ENCODE measurements at regions not wholly inside any gene's neighbourhood (a gene's known extent, or its start where the extent isn't known, plus 50 kb on each side); places are given as distances from the start of the nearest gene placed in this dataset.
"Not testable (repeated sequence)": the region's sequence is repeated elsewhere in the genome, so short reads cannot be mapped to it uniquely, and the experiment has no call there.

DNA sequence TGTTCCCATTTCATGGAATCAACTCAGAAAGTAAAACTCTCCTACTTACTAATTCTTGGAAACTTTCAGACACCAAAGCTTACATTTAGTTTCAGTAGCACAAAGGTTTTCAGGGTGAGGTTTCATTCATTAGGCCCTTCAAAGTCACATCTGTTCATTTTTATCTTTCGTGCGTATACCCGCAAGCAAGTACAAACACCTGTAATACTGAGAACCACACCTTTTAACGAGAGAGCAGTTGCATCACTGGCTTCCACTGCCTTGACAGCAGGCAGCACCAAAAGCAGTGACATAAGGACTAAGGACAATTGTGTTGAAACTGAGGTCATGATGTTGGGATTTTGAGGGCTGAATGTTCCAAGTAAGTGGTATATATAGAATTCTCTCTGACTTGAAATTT lies 60.5 kb downstream of the GOLGA6L22 start:
- not testable (repeated sequence) for DNase-seq (ENCODE audit: low read depth)

DNA sequence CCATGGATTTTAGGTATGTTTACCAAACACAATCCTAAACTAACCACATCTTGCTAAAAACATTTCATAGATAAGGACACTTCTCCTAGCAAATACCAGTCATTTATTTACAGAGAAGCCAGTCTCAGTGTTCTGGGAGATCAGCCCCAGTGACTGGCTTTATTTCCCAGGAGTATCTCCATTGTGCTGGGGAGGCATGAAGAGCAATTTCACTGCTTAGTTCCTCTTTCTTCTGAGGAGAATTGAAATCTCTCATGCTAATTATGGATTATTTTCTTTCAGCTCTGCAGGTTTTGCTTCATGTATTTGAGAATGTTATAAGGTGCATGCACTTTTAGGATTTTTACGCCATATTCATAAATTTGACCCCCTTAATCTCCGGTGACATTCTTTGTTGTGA lies 67.8 kb downstream of the GOLGA6L22 start:
- not testable (repeated sequence) for DNase-seq (ENCODE audit: low read depth)

DNA sequence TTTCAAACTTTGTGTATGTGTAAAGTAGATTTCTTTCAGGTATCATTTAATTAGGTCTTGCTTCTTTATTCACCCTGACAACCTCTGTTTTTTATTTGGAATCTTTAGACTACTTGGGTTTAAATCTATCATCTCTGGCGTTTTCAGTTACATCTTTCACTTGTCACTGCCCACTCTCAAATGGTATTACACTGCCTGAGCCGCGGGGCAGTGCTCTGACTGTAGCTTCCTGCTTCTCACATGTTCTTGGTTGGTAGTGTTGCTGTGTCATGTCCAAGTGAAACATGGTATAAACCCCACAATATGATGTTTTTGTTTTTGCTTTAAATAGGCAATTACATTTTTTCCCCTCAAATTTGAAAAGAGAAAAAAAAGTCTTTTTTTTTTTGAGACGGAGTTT lies 68.3 kb downstream of the GOLGA6L22 start:
- not testable (repeated sequence) for DNase-seq (ENCODE audit: low read depth)

DNA sequence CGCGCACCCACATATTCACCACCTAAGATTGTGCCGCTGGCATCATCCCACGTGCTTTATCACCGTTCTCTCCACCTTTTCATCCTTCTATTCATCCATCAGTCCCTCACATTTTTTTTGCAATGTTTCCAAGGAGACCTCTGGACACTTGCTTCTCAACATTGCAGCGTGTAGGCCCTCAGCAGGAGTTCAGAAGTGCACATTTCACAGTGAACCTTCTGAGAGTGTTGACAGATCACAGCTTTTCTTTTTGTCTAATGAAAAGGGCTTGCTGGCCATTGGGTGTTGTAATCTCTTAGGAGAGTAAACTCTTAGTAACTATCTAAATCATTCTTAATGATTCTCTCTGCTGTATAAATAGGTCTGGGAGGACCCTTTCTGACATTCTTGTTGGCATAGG lies 70.5 kb downstream of the GOLGA6L22 start:
- not testable (repeated sequence) for DNase-seq (ENCODE audit: low read depth)

DNA sequence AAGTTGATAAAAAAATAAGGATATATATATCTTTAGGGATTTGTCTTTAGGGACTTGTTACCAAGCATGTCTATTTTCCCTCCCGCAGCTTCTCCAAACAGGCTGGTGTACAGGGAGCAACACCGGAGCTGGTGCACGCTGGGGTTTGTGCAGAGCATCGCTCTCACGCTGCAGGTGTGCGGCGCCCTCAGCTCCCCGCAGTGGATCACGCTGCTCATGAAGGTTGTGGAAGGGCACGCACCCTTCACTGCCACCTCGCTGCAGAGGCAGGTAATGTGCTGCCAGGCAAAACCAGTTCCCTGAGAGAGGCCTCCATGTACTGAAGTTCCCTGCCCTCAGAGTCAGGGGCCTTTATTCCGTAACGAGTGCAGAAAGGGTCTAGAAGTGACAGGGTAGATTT lies 101.0 kb downstream of the GOLGA6L22 start:
- not testable (repeated sequence) for DNase-seq (ENCODE audit: low read depth)

DNA sequence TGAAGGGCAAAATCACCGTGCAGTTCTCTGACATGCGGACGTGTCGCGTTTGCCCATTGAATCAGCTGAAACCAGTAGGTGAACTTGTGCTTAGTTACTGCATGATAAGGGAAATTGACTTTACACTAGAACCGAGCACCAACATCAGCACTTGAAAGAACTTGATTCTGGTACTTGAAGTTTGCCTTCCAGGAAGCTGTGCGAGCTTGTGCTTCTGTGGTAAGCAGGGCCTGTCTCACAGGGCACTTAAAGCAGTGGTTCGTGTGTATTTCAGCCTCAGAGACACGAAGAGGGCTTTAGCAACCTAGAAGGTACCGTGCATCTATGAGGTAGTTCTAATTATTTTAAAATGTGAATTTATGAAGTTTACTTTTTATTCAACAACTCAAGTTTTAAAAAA lies 103.0 kb downstream of the GOLGA6L22 start:
- DNase-seq (ENCODE audit: low read depth): not testable (repeated sequence)

DNA sequence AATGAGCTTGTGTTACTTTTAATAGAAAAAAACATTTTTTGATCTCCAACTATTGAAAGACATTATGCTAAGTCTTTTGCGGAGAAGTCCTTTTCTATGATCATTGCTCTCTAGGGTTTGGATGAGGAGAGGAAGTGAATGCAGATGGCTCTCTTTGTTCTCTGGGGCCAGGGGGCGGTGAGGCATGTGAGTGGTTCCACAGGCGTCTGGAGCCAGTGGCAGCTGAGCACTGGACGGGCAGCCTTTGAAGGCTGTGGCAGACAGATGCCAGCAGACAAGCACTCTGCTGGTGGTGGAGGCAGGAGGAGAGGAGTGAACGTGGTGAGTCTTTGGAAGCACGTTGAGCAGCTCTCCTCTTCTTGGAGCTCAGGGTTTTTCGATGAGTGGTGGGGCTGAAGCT lies 107.8 kb downstream of the GOLGA6L22 start:
- DNase-seq (ENCODE audit: low read depth): not testable (repeated sequence)

DNA sequence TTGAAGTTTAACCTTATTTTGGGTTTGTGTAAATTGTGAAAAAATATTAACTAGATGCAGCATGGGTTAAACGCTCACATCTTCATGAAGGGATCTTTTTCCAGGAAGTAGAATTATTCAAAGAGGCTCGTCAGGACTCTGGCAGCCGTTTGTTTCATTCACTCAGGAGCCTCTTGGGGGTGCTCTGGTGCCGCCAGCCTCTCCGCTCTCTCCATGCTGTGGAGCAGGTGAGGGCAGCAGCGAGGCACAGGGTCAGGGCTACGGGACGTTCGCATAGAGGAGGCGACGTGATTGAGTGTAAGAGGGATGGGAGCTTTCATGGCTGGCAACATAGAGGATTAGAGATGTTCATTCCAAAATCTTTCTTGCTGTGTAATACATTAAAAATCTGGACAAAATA lies 110.8 kb downstream of the GOLGA6L22 start:
- DNase-seq (ENCODE audit: low read depth): not testable (repeated sequence)

DNA sequence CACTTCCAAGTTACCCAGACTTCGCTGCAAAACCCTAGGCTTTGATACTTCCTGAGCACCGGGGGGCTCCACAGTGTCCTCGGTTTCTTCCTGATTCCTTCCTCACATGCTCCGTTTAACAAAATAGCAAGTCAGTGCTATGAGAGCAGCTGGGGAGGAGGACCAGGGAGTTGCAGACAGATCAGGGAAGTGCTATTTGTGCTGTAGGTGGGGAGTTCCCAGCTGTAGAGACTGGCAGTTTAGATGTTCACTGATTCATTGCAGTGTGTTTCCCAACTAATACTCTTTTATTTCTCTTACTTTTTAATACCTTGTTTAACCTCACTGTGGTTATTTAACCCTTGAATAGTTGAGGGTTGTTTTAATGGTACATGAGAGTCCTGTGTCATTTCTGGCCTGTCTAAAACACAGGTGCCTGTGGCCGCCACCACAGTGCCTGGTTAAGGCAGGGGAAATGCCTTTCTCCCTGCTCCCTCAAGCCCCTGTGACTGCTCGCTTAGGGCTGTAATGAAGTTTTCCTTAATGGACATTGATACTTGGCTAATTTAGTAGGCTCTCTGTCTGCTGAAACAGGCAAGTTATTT lies 113.5 kb downstream of the GOLGA6L22 start:
- DNase-seq (ENCODE audit: low read depth): not testable (repeated sequence)

DNA sequence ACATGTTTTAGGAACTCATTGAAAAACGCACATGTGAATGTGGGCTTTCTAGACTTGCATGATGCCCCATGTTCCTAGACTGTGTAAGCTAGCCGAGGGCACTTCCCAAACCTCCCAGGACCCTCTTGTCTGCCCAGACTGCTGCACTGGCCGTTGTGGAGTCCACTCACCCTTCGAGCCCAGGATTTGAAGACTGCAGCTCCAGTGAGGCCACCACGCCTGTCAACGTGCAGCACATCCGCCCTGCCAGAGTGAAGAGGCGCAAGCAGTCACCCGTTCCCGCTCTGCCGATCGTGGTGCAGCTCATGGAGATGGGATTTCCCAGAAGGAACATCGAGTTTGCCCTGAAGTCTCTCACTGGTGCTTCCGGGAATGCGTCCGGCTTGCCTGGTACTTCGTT lies 114.1 kb downstream of the GOLGA6L22 start:
- not testable (repeated sequence) for DNase-seq (ENCODE audit: low read depth)

DNA sequence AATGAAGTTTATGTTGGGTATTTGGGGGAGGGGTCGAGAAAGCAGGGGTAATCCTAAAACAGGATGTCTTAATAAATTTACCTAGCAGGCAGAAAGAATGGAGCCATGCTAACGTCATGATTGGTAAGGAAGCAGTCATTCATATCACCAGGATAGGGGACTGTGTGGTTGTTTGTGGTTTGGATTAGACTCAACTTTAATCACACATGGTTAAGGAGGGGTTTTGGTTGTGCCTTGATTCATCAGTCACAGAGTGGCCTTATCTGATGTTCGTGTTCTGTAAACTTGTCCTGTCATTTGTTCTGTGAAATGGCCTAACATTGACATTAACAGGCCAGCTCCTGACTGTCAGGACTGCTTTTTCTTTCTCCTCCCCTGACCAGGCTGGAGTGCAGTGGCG lies 119.1 kb downstream of the GOLGA6L22 start:
- not testable (repeated sequence) for DNase-seq (ENCODE audit: low read depth)

DNA sequence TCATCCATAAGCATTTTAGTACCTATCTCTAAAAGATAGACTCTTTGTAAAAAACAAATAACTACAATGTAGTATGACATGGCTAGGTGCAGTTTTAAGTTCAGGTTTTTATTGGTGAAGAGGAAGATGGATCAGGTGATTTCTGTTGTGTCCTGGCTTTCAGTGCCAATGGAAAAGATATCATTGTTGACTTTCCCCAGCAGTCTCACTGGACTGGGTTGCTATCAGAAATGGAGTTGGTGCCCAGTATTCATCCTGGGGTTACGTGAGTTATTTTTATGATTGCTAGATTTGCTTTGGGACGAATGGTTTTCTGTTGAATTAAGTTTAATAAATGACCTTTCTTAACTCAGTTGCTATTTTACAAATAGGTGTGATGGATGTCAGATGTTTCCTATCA lies 120.5 kb downstream of the GOLGA6L22 start:
- DNase-seq (ENCODE audit: low read depth): not testable (repeated sequence)

DNA sequence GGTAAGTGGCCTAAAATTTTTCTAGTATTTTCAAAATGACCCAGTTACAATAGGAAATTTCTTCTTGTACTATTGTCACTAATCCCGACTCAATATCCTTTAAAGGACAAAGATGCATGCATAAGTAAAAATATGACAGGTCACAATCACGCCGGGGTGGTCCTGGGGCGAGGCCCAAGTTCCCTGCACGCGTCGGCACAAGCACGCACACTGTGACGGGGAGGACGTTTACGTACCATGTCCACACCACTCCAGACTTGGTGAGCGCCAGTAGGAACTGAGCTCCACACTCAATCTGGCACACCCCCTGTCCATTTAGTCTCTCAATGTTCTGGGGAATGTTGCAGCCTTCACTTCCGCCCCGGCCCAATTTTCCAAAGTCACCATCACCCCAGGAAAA lies 128.7 kb downstream of the GOLGA6L22 start:
- DNase-seq (ENCODE audit: low read depth): not testable (repeated sequence)

DNA sequence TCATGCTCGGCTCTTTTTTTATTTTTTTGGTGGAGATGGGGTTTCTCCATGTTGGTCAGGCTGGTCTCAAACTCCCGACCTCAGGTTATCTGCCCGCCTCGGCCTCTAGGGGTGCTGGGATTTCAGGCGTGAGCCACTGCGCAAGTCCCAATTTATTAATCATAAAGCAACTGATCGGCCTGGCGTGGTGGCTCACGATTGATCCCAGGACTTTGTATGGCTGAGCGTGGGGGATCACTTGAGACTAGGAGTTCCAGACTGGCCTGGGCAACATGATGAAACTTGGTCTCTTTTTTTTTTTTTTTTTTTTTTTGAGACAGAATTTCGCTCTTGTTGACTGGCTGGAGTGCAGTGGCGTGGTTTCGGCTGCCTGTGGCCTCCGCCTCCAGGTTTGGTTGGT lies 139.8 kb downstream of the GOLGA6L22 start:
- not testable (repeated sequence) for DNase-seq (ENCODE audit: low read depth)

DNA sequence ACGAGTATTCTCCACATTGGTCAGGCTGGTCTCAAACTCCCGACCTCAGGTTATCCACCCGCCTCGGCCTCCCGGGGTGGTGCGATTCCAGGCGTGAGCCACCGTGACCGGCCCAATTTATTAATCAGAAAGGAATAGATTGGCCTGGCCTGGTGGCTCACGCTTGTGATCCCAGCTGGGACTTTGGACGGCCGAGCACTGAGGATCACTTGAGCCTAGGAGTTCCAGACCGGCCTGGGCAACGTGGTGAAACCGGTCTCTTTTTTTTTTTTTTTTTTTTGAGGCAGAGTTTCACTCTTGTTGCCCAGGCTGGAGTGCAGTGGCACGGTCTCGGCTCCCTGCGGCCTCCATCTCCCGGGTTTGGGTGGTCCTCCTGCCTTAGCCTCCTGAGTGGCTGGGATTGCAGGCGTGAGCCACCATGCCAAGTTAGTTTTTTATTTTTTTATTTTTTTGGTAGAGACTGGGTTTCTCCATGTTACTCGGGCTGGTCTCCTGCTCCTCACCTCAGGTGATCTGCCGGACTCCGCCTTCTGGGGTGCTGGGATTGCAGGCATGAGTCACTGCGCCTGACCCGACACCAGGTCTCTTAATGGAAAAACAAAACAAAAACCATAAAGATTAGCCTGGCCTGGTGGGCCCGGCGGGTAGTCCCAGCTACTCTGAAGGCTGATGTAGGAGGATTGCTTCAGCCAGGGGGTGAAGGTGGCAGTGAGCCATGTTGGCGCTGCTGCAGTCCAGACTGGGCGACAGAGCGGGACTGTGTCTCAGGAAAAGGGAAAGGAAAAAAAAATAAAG lies 141.0 kb downstream of the GOLGA6L22 start:
- DNase-seq (ENCODE audit: low read depth): not testable (repeated sequence)

DNA sequence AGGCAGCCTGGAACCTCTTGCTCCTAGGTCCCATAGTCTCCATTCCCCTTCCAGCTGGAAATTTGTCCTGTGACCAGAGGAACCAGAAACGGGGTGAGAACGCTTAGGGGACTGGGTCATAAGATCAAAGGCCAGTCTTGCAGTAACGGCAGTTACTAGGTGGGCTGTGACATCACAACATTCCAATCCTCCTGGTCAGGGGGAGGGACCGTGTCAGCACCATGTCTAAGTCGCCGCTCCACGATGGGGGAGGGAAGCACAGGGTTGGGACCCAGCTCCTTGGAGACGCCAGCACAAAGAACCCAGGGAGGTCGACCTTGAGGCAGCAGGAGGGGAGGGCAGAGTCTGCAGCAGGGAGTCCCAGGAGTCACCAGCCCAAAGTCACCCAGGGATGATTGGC lies 158.3 kb downstream of the GOLGA6L22 start:
- DNase-seq (ENCODE audit: low read depth): not testable (repeated sequence)

DNA sequence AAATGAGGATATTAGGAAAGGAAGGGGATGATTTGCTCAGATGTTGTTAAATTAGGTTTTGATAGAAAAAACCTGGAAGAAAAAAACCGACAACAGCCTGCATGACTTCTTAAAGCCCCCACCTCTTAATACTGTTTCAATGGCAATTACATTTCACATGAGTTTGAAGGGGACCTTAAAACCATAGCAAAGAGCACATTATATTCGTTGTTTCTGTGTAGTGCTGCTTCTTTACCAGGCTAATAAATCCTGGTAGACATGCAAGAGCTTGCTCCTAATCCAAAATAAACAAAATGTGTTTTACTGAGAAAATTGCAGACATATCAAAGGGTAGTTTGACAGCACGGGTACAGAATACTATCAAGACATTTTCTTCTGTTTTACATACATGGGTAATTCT lies 154.7 kb upstream of the NIPA1 start:
- not testable (repeated sequence) for DNase-seq (ENCODE audit: low read depth)

DNA sequence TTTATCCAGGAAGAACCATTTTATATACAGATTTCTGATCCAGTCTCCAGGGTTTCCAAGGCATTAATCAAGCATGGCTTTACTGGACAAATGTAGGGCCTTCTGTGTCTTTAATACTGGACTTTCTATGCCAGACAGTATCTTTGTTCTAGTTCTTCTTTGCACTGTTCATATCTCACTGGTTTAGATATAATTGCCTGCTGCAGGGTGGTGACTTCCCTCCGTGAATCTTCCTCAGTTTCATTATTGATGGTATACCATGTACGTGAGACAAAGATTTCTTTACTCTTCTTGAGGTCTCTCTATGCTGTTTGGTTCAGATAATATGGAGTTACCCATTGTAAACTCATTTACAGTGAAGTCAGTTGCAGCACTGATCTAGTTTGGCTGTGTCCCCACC lies 146.5 kb upstream of the NIPA1 start:
- not testable (repeated sequence) for DNase-seq (ENCODE audit: low read depth)

DNA sequence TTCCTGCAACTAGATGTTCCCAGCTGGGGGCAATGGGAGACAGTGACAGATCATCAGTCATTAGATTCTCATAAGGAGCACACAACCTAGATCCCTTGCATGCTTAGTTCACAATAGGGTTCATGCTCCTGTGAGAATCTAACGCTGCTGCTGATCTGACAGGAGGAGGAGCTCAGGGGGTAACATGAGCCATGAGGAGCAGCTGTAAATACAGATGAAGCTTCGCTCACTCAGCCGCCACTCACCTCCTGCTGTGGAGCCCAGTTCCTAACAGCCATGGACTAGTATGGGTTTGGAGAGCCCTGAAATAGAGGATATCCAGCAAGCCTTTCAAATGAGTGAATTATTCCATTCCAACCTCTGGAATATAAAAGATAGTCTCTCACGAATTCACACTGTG lies 137.0 kb upstream of the NIPA1 start:
- DNase-seq (ENCODE audit: low read depth): not testable (repeated sequence)

DNA sequence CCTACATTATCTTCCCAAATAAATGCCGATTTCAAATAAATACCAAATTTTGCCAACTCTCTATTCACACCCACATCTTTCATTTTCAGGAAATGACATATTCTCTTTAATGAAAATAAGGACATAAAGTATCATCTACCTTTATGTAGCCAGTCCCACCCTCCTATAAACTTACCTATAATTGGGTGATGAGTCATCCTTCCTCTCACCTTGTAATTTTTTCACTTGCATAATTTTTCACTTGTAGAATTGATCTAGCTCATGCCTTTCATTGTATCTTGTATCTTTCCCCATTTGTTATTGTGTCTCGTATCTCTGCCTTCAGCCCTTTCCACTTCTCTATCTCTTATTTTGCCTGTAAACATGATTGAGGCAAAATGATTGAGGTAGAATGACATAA lies 135.3 kb upstream of the NIPA1 start:
- DNase-seq (ENCODE audit: low read depth): not testable (repeated sequence)

DNA sequence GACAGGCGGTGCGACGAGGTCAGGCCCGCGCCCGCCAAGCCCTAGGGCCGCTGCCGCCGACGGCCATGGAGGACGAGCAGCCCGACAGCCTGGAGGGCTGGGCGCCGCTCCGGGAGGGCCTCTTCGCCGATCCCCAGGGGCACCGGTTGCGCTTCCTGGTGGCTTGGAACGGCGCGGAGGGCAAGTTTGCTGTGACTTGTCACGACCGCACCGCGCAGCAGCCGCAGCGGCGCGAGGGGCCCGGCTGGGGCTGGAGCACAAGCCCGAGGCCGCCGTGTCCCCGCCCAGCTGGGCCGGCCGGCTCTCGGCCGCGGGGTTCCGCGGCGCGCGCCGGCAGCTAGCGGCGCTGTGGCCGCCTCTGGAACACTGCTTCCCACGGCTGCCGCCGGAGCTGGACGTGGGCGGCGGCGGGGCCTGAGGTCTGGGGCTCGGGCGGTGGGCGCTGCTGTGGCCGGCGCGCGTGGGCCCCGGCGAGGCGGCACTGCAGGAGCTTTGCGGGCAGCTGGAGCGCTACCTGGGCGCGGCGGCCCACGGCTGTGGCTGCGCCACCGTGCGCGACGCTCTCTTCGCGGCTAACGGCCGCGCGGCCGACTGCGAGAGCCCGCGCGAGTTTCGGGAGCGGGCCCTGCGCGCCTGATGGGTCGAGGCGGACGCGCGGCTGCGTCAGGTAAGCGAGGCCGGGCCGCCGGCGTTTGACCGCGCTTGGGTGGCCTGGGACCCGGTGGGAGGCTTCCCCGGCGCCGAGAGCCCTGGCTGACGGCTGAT lies 122.0 kb upstream of the NIPA1 start:
- not testable (repeated sequence) for DNase-seq (ENCODE audit: low read depth)

DNA sequence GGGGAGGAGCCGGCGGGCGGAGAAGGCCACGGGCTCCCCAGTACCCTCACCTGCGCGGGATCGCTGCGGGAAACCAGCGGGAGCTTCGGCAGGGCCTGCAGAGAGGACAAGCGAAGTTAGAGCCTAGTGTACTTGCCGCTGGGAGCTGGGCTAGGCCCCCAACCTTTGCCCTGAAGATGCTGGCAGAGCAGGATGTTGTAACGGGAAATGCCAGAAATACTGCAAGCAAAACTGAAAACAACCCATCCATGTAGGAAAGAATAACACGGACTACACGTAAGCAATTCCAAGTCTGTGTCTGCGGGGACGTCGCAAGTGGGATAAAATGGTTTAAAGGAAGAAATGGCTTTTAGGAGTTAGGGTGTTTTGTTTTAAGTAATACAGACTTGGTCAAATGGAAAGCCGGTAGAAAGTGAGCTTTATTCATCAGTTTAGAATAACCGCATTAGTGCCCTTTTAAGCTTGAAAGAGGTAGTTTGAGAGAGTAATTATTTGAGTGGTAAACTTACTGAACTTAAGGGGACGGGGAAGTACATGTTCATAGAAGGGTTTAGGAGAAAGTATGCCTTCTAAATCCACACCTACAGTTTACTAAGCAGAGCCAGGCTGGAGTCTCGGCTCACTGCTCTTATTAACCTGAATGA lies 121.3 kb upstream of the NIPA1 start:
- DNase-seq (ENCODE audit: low read depth): peak; percentile 49

Measured in GM04503 (cell line).